Erythroblast (primary cell): ENCODE measurements at regions not wholly inside any gene's neighbourhood (a gene's known extent, or its start where the extent isn't known, plus 50 kb on each side); places are given as distances from the start of the nearest gene placed in this dataset.

ENCODE experiments used
- GATA1 ChIP-seq: IDR thresholded peaks from 2 replicates; pipeline ENCODE4 v1.6.1; 2011; ENCODE audit warnings: low read depth, mild to moderate bottlenecking, control low read depth, low read length, moderate library complexity
- POLR2A ChIP-seq: IDR thresholded peaks from 2 replicates; pipeline ENCODE4 v1.6.1; 2011; ENCODE audit warnings: mild to moderate bottlenecking, low read length

DNA sequence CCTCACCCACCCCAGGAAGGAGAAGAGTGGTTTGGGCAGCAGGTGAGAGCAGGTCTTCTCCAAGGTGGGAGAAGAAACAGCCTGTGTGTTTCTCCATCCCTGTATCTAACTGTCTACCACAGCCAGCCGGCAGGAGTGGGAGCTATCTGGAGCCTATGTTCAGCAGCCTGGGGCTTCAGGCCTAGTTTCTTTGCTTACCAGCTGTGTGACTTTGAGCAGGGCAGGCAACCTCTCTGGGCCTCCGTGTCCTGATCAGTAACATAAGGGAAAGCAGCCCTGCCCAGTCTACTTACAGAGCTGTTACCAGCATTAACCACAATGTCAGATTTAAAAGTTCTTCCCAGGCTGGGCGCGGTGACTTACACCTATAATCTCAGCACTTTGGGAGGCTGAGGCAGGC is 450.7 kb upstream of the ZMIZ1 start:
- TF ChIP-seq POLR2A (no peak), GATA1 (no peak)
